ENCODE measurements at regions not wholly inside any gene's neighbourhood (a gene's known extent, or its start where the extent isn't known, plus 50 kb on each side); places are given as distances from the start of the nearest gene placed in this dataset.

DNA sequence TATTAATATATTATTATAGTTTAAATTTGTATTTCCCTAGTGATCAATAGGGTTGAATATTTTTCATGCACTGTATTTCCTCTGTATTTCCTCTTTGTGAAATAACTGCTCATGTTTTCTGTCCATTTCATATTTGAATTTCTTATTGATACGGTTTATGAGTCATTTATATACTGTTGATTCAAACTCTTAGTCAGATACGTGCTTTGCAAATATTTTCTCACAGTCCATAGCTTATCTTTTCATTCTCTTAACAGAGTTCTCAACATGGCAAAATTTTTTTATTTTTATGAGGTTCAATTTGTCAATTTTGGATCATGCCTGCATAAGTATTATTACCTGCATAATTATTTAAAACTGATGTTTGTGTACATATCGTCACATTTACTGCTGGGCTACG lies 329.6 kb downstream of the HAO1 start:
- TF ChIP-seq, protein P1, sequence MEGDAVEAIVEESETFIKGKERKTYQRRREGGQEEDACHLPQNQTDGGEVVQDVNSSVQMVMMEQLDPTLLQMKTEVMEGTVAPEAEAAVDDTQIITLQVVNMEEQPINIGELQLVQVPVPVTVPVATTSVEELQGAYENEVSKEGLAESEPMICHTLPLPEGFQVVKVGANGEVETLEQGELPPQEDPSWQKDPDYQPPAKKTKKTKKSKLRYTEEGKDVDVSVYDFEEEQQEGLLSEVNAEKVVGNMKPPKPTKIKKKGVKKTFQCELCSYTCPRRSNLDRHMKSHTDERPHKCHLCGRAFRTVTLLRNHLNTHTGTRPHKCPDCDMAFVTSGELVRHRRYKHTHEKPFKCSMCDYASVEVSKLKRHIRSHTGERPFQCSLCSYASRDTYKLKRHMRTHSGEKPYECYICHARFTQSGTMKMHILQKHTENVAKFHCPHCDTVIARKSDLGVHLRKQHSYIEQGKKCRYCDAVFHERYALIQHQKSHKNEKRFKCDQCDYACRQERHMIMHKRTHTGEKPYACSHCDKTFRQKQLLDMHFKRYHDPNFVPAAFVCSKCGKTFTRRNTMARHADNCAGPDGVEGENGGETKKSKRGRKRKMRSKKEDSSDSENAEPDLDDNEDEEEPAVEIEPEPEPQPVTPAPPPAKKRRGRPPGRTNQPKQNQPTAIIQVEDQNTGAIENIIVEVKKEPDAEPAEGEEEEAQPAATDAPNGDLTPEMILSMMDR (IDR thresholded peaks at IDR 0.05) = no peak
- TF ChIP-seq POLR2A (IDR thresholded peaks at IDR 0.05) = no peak
